ENCODE measurements at regions not wholly inside any gene's neighbourhood (a gene's known extent, or its start where the extent isn't known, plus 50 kb on each side); places are given as distances from the start of the nearest gene placed in this dataset.

DNA sequence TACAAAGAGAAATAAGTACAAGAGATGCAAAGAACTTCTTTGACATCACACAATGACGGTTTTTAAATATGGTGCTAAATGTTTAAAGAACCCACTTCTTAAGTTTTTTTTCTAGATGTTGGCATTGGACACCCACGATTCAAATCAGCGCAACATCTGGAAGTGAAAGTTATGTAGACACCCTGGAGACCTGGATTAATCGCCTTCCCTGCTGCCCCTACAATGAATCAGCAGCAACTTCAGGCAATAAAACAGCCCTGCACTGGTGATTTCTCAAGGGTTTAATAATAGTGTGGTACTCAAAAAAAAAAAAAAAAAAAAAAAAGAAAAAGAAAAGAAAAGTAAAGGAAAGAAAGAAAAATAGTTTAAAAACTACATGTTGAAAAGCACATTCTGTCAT lies 248.3 kb downstream of the NUF2 start:
- WGBS (ENCODE audit: extremely low coverage, insufficient read length, low lambda C conversion rate) = no CpG with 5 or more reads among the region's 4 CpGs
- Histone ChIP-seq H3T11ph (ENCODE audit: low read length) (no peak overlapping the region), H3K4ac (ENCODE audit: low read depth, low read length) (no peak overlapping the region), H4K20me1 (ENCODE audit: control insufficient read depth, insufficient read depth, insufficient read length) (no peaks in the 10 kb centered on the region), H4K91ac (ENCODE audit: insufficient read length, low read depth, low read length) (no peak overlapping the region), H3K27me3 (ENCODE audit: insufficient read depth, low read length) (no peaks in the 10 kb centered on the region), H3K9ac (ENCODE audit: extremely low read depth, insufficient read length, low read length) (no peak overlapping the region), H3K4me2 (ENCODE audit: insufficient read depth, insufficient read length, low read length) (no peak overlapping the region), H3K23ac (ENCODE audit: insufficient read length, low read depth, low read length) (no peak overlapping the region), H2AK5ac (ENCODE audit: insufficient read length, low read length) (no peak overlapping the region), H2AFZ (ENCODE audit: low read length) (no peak overlapping the region), H3K9me3 (ENCODE audit: control insufficient read depth, low read depth, low read length) (no peaks in the 10 kb centered on the region), H4K8ac (replicated peaks; ENCODE audit: insufficient read length, low read depth, low read length) (no peak overlapping the region), H2BK120ac (ENCODE audit: low read depth, low read length, poor library complexity, severe bottlenecking) (no peak overlapping the region), H2BK15ac (ENCODE audit: low read depth, low read length) (no peak overlapping the region), H3K18ac (ENCODE audit: insufficient read length, low read depth, low read length) (no peak overlapping the region), H3K23me2 (ENCODE audit: insufficient read length, low read depth, low read length, poor library complexity, severe bottlenecking) (no peaks in the 10 kb centered on the region), H3K79me2 (ENCODE audit: insufficient read depth, low read length) (no peaks in the 10 kb centered on the region), H3K27ac (ENCODE audit: insufficient read length, low read depth, low read length) (no peak overlapping the region), H3K79me1 (ENCODE audit: insufficient read depth, low read depth, low read length, poor library complexity, severe bottlenecking) (no peaks in the 10 kb centered on the region), H4K5ac (ENCODE audit: insufficient read length, low read depth, low read length) (no peak overlapping the region), H2BK20ac (ENCODE audit: low read depth, low read length, poor library complexity, severe bottlenecking) (no peak overlapping the region), H3K56ac (ENCODE audit: insufficient read length, low read depth, low read length) (no peak overlapping the region), H2BK5ac (ENCODE audit: insufficient read length, low read length) (no peak overlapping the region), H2BK12ac (ENCODE audit: insufficient read length, low read depth, low read length) (no peak overlapping the region), H3K4me1 (ENCODE audit: insufficient read depth, low read length) (no peaks in the 10 kb centered on the region; the same call in 1 of the 2 replicates), H3K14ac (ENCODE audit: insufficient read depth, low read length) (no peak overlapping the region)
- peaks cover 0 to 3% of the 10 kb centered on the region in 2 experiments; a peak in 1 of 5 replicates for H3K9me3 Mint-ChIP-seq
- H3K36me3 Mint-ChIP-seq (ENCODE audit: insufficient read depth in 1 of 3, low read depth in 3 of 3) = no peaks in the 10 kb centered on the region
- no peak overlapping the region for H3K4me3 Mint-ChIP-seq
- peaks cover 17 to 27% of the 10 kb centered on the region in 2 experiments for H3K4me1 Mint-ChIP-seq
- no peak for DNase-seq
- no peak overlapping the region; a peak in 1 of 7 replicates for H3K27ac Mint-ChIP-seq
- no peaks in the 10 kb centered on the region for H3K27me3 Mint-ChIP-seq (ENCODE audit: low read depth)
- TF ChIP-seq, protein P1, sequence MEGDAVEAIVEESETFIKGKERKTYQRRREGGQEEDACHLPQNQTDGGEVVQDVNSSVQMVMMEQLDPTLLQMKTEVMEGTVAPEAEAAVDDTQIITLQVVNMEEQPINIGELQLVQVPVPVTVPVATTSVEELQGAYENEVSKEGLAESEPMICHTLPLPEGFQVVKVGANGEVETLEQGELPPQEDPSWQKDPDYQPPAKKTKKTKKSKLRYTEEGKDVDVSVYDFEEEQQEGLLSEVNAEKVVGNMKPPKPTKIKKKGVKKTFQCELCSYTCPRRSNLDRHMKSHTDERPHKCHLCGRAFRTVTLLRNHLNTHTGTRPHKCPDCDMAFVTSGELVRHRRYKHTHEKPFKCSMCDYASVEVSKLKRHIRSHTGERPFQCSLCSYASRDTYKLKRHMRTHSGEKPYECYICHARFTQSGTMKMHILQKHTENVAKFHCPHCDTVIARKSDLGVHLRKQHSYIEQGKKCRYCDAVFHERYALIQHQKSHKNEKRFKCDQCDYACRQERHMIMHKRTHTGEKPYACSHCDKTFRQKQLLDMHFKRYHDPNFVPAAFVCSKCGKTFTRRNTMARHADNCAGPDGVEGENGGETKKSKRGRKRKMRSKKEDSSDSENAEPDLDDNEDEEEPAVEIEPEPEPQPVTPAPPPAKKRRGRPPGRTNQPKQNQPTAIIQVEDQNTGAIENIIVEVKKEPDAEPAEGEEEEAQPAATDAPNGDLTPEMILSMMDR (conservative IDR thresholded peaks at IDR 0.05) = no peak
